Sigmoid colon (tissue), 6 donors: ENCODE measurements at regions not wholly inside any gene's neighbourhood (a gene's known extent, or its start where the extent isn't known, plus 50 kb on each side); places are given as distances from the start of the nearest gene placed in this dataset.

ENCODE experiments used
- DNase-seq: peaks from one replicate; pipeline ENCODE4 v3.0.0-alpha.2; 2019
- H3K27ac ChIP-seq, 4 donors: fragments of 200-600 bp; sonication (generic); one replicate each; pipeline ENCODE4 v1.5.1; 2016 to 2019; ENCODE audit warnings: mild to moderate bottlenecking in 1 of 4
- H3K27me3 ChIP-seq, 3 donors: fragments of 200-600 bp; sonication (generic); one replicate each; pipeline ENCODE4 v1.5.1; 2019; ENCODE audit warnings: mild to moderate bottlenecking in 1 of 3
- H3K36me3 ChIP-seq, 4 donors: fragments of 200-600 bp; sonication (generic); one replicate each; pipeline ENCODE4 v1.5.1; 2016 to 2019
- H3K4me1 ChIP-seq, 4 donors: fragments of 200-600 bp; sonication (generic); one replicate each; pipeline ENCODE4 v1.5.1; 2017 to 2019
- H3K4me3 ChIP-seq, 4 donors: fragments of 200-600 bp; sonication (generic); one replicate each; pipeline ENCODE4 v1.5.1; 2017 to 2019; ENCODE audit warnings: mild to moderate bottlenecking in 2 of 4, moderate library complexity in 1 of 4
- H3K9me3 ChIP-seq, 4 donors: fragments of 200-600 bp in 3 of 4; sonication (generic) in 3 of 4; one replicate each; pipeline versions ENCODE4 v1.5.1 to v1.6.1; 2013 to 2019
- EP300 ChIP-seq, 4 donors: sonication (generic); formaldehyde crosslinking; IDR thresholded peaks; one replicate each; pipeline ENCODE4 v1.6.1; 2017; ENCODE audit warnings: antibody characterized with exemption in 4 of 4
- POLR2A ChIP-seq, 2 donors: fragments of 450-650 bp; IDR thresholded peaks; one replicate each; pipeline ENCODE4 v1.6.1; 2016; ENCODE audit warnings: antibody characterized with exemption in 2 of 2, mild to moderate bottlenecking in 2 of 2, moderate library complexity in 2 of 2
- POLR2AphosphoS5 ChIP-seq, 4 donors: sonication (generic); formaldehyde crosslinking; IDR thresholded peaks; one replicate each; pipeline ENCODE4 v1.6.1; 2017; ENCODE audit warnings: antibody characterized with exemption in 4 of 4
- WGBS, 2 donors: extraction: QIAGEN DNeasy Blood & Tissue Kit; methylation state at CpG; one replicate each; pipeline ENCODE4 v1.1.7; 2013; 5-methylcytosine and 5-hydroxymethylcytosine counted together
- intact Hi-C: fragments of 100-400 bp; cut with DNase I; formaldehyde crosslinking; loops from one replicate; pipeline ENCODE4 v1.15.1; 2023
- TF ChIP-seq, protein P1 (sequence below), 4 experiments: fragments of 450-650 bp in 3 of 4; fragments of 200-600 bp in 1 of 4; IDR thresholded peaks; one replicate each; pipeline ENCODE4 v1.5.1; 2016 to 2019; ENCODE audit warnings: antibody characterized with exemption in 4 of 4, mild to moderate bottlenecking in 3 of 4, moderate library complexity in 2 of 4
- donor health status: healthy with polysubstance abuse.
- donor health status: healthy.

DNA sequence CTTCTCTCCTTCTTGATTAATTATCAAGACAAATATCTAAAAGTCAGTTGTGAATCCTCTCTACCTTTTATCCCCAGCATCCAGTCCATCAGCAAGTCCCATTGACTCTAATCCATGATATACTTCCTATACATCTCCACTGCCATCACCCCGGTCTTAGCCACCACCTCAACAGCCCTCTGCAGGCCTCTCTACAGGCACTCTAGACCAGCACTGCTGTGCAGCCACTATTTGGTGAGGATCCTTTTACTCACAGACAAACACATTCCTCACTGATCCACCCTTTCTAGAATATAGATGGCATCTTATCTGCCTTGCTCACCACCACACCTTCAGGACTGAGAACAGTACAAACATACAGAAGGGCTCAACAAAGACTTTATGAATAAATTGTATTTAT, 221.7 kb downstream of the RFC3 start:
- no peak for DNase-seq

DNA sequence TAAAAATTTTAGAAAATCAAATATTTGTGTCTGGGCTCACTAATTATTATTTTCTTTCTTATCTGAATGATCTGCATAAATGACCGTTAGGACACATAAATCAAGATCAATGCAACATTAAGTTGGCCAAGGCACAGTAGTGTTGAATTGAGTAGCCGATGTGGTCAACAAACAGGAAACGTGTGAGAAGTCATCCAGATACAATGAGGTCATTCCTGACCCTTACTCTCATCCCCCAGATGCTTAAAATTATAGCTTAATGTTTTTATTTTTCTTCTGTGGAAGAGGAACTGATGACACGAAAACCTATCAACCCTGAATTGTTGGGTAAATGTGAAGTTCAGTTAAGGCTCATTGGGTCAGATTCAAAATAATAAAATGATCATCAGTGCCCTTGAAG, 222.9 kb downstream of the RFC3 start:
- no peak overlapping the region for H3K4me3 ChIP-seq
- peaks cover 0 to 22% (median 19%) of the 10 kb centered on the region in 4 donors for H3K4me1 ChIP-seq
- H3K36me3 ChIP-seq: no peaks in the 10 kb centered on the region
- H3K27me3 ChIP-seq: no peaks in the 10 kb centered on the region
- no peak overlapping the region for H3K27ac ChIP-seq
- DNase-seq: no peak
- 77 to 81% methylated on average over 4 of the region's 4 CpGs for WGBS, 2 donors
- TF ChIP-seq POLR2AphosphoS5 (IDR thresholded peaks at IDR 0.05): no peak
- H3K9me3 ChIP-seq: no peaks in the 10 kb centered on the region
- intact Hi-C loops: no loop called here

More for the DNA sequence above, 221.7 kb downstream of the RFC3 start:
- H3K27ac ChIP-seq: no peak overlapping the region
- intact Hi-C loops: no loop called here
- no peaks in the 10 kb centered on the region for H3K27me3 ChIP-seq
- H3K4me3 ChIP-seq: no peak overlapping the region
- peaks cover 0 to 10% (median 9%) of the 10 kb centered on the region in 4 donors for H3K4me1 ChIP-seq
- peaks cover 0 to 3% (median 0%) of the 10 kb centered on the region in 4 donors for H3K9me3 ChIP-seq
- 89 to 91% methylated on average over 1 of the region's 1 CpG for WGBS, 2 donors
- H3K36me3 ChIP-seq: no peaks in the 10 kb centered on the region
- TF ChIP-seq POLR2A (IDR thresholded peaks at IDR 0.05): no peak
- no peak for TF ChIP-seq EP300 (IDR thresholded peaks at IDR 0.05)
- TF ChIP-seq, protein P1, sequence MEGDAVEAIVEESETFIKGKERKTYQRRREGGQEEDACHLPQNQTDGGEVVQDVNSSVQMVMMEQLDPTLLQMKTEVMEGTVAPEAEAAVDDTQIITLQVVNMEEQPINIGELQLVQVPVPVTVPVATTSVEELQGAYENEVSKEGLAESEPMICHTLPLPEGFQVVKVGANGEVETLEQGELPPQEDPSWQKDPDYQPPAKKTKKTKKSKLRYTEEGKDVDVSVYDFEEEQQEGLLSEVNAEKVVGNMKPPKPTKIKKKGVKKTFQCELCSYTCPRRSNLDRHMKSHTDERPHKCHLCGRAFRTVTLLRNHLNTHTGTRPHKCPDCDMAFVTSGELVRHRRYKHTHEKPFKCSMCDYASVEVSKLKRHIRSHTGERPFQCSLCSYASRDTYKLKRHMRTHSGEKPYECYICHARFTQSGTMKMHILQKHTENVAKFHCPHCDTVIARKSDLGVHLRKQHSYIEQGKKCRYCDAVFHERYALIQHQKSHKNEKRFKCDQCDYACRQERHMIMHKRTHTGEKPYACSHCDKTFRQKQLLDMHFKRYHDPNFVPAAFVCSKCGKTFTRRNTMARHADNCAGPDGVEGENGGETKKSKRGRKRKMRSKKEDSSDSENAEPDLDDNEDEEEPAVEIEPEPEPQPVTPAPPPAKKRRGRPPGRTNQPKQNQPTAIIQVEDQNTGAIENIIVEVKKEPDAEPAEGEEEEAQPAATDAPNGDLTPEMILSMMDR (IDR thresholded peaks at IDR 0.05): no peak
- TF ChIP-seq POLR2AphosphoS5 (IDR thresholded peaks at IDR 0.05): no peak

DNA sequence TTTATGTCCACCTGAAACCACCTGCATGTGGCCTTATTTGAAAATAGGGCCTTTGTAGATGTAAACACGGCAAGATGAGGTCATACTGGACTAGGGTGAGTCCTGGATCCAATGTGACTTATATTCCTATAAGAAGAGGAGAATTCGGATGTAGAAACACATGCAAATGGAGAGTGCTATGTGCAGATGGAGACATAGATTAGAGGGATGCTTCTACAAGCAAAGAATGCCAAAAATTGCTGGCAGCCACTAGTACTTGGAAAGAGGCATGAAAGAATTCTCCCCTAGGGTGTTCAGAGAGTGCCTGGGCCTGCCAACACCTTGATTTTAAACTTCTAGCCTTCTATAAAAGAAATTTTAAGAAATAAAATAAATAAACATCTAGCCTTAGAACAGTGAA, 226.1 kb downstream of the RFC3 start:
- H3K9me3 ChIP-seq: no peaks in the 10 kb centered on the region
- no peaks in the 10 kb centered on the region for H3K36me3 ChIP-seq
- TF ChIP-seq POLR2AphosphoS5 (IDR thresholded peaks at IDR 0.05) (no peak), POLR2A (IDR thresholded peaks at IDR 0.05) (no peak), EP300 (IDR thresholded peaks at IDR 0.05) (no peak)
- TF ChIP-seq, protein P1 (IDR thresholded peaks at IDR 0.05): no peak
- H3K4me1 ChIP-seq: peaks cover 0 to 23% (median 19%) of the 10 kb centered on the region in 4 donors
- no peak overlapping the region for H3K4me3 ChIP-seq
- no peak for DNase-seq
- H3K27ac ChIP-seq: no peak overlapping the region
- intact Hi-C loops: no loop called here
- H3K27me3 ChIP-seq: no peaks in the 10 kb centered on the region
- 69 to 85% methylated on average over 2 of the region's 2 CpGs for whole genome bisulfite sequencing, 2 donors

DNA sequence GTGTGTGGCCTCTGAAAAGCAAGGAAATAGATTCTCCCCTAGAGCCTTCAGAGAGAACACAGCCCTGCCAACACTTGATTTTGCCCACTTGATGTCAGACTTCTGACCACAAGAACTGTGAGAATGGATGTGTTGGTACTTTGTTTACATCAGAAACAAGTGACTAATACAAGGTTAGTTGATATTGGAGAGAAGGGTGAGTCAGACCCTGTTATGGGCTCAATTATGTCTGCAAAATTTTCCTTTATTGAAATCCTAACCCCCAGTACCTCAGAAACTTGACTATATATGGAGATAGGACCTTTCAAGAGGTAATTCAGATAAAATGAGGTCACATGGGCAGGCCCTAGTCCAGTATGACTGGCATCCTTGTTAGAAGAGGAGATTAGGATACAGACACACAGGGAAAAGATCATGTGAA, 226.7 kb downstream of the RFC3 start:
- no peak for DNase-seq
- intact Hi-C loops: no loop called here
- no peaks in the 10 kb centered on the region for H3K36me3 ChIP-seq

DNA sequence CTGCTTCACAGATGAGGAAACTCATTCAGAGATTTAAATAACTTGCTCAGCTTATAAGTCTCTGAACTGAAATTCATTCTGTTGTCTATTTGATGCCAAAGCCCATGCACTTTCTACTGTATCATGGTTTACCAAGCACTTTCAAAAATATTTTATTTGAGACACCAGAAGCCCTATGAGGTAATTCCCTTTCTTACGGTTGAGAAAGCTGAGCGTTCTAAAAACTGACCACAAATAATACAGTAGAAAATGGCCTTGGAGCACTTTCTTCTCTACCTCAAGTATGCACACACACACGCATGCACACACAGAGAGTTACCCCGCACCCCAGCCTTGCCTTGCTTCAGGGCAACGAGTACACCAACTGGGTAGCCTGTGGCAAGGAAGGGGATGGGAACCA, 228.5 kb downstream of the RFC3 start:
- 90% methylated on average over 5 of the region's 5 CpGs for WGBS, 2 donors
- DNase-seq: no peak
- Histone ChIP-seq H3K27me3 (no peaks in the 10 kb centered on the region), H3K9me3 (no peaks in the 10 kb centered on the region), H3K4me1 (peaks cover 0 to 23% (median 19%) of the 10 kb centered on the region in 4 donors), H3K27ac (no peak overlapping the region), H3K36me3 (no peaks in the 10 kb centered on the region), H3K4me3 (no peak overlapping the region)
- intact Hi-C loops: no loop called here
- TF ChIP-seq, protein P1 (IDR thresholded peaks at IDR 0.05): no peak
- TF ChIP-seq POLR2AphosphoS5 (IDR thresholded peaks at IDR 0.05) (no peak), EP300 (IDR thresholded peaks at IDR 0.05) (no peak), POLR2A (IDR thresholded peaks at IDR 0.05) (no peak)

More for the DNA sequence above, 226.7 kb downstream of the RFC3 start:
- Histone ChIP-seq H3K4me3 (no peak overlapping the region), H3K4me1 (peaks cover 0 to 23% (median 19%) of the 10 kb centered on the region in 4 donors), H3K27ac (no peak overlapping the region), H3K9me3 (no peaks in the 10 kb centered on the region), H3K27me3 (no peaks in the 10 kb centered on the region)
- TF ChIP-seq POLR2A (IDR thresholded peaks at IDR 0.05) (no peak), EP300 (IDR thresholded peaks at IDR 0.05) (no peak), POLR2AphosphoS5 (IDR thresholded peaks at IDR 0.05) (no peak)
- TF ChIP-seq, protein P1 (IDR thresholded peaks at IDR 0.05): no peak
